HL-60 (cell line): ENCODE measurements at regions not wholly inside any gene's neighbourhood (a gene's known extent, or its start where the extent isn't known, plus 50 kb on each side); places are given as distances from the start of the nearest gene placed in this dataset.

Experiments
- CTCF ChIP-seq: IDR thresholded peaks from one replicate; pipeline ENCODE4 v1.5.1; 2011; ENCODE audit warnings: low read length, control low read depth, inconsistent platforms; ENCODE audit not compliant: insufficient read depth
- GABPA ChIP-seq: IDR thresholded peaks from 2 replicates; pipeline ENCODE4 v1.6.1; 2012; ENCODE audit warnings: low read depth
- SPI1 ChIP-seq: IDR thresholded peaks from 2 replicates; pipeline ENCODE4 v1.6.1; 2012; ENCODE audit warnings: low read depth, mild to moderate bottlenecking, borderline replicate concordance
- TF ChIP-seq, protein P1 (sequence below): IDR thresholded peaks from 2 replicates; pipeline ENCODE4 v1.6.1; 2012; ENCODE audit warnings: low read depth; ENCODE audit not compliant: insufficient replicate concordance

- TF ChIP-seq CTCF, result no peak
- TF ChIP-seq, protein P1, sequence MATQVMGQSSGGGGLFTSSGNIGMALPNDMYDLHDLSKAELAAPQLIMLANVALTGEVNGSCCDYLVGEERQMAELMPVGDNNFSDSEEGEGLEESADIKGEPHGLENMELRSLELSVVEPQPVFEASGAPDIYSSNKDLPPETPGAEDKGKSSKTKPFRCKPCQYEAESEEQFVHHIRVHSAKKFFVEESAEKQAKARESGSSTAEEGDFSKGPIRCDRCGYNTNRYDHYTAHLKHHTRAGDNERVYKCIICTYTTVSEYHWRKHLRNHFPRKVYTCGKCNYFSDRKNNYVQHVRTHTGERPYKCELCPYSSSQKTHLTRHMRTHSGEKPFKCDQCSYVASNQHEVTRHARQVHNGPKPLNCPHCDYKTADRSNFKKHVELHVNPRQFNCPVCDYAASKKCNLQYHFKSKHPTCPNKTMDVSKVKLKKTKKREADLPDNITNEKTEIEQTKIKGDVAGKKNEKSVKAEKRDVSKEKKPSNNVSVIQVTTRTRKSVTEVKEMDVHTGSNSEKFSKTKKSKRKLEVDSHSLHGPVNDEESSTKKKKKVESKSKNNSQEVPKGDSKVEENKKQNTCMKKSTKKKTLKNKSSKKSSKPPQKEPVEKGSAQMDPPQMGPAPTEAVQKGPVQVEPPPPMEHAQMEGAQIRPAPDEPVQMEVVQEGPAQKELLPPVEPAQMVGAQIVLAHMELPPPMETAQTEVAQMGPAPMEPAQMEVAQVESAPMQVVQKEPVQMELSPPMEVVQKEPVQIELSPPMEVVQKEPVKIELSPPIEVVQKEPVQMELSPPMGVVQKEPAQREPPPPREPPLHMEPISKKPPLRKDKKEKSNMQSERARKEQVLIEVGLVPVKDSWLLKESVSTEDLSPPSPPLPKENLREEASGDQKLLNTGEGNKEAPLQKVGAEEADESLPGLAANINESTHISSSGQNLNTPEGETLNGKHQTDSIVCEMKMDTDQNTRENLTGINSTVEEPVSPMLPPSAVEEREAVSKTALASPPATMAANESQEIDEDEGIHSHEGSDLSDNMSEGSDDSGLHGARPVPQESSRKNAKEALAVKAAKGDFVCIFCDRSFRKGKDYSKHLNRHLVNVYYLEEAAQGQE, result no peak
- no peak for TF ChIP-seq SPI1
- no peak for TF ChIP-seq GABPA
Measured at GRCh38 chr13:44078806-44079376, 199.2 kb downstream of the LACC1 start.
